ENCODE measurements at regions not wholly inside any gene's neighbourhood (a gene's known extent, or its start where the extent isn't known, plus 50 kb on each side); places are given as distances from the start of the nearest gene placed in this dataset.

DNA sequence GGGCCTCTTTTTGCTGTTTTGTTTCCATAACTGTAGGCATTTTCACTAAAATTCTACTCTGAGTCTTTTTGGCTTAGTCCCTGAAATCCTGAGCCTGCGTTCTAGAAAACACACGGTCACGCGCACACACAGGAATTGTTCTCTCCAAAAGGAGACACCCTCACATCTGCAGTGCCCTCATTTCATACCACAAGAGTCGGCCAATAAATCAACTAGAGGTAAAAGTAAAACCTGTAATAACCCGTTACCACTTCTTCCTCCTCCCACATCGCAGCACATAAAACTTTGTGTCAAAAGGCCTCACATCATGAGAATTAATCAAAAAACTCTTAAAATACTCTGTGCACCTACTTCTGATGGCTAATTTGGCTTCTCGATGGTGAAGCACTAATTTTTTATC is 133.3 kb upstream of the MGMT start:
- H3K36me3 ChIP-seq (ENCODE audit: control insufficient read depth in 3 of 3, insufficient read depth in 3 of 3, low read length in 3 of 3), result no peaks in the 10 kb centered on the region
- H3K9me3 ChIP-seq (ENCODE audit: control insufficient read depth in 3 of 3, low read length in 3 of 3), result no peaks in the 10 kb centered on the region
- peaks cover 0 to 4% (median 2%) of the 10 kb centered on the region in 3 donors for H3K4me1 ChIP-seq (ENCODE audit: control insufficient read depth in 3 of 3, insufficient read depth in 3 of 3, low read length in 3 of 3)
- no peak overlapping the region for H3K27ac ChIP-seq (ENCODE audit: low read depth, low read length)
- H3K4me3 ChIP-seq (ENCODE audit: low read length in 3 of 3), result no peak overlapping the region
- H3K27me3 ChIP-seq (ENCODE audit: control insufficient read depth in 3 of 3, insufficient read depth in 3 of 3, low read length in 3 of 3), result peaks cover 0 to 5% (median 0%) of the 10 kb centered on the region in 3 donors
- H3K9ac ChIP-seq (ENCODE audit: low read depth in 1 of 3, low read length in 3 of 3), result no peak overlapping the region

- Histone ChIP-seq H3K4me1 (ENCODE audit: control insufficient read depth in 3 of 3, insufficient read depth in 3 of 3, low read length in 3 of 3) (peaks cover 0 to 4% (median 2%) of the 10 kb centered on the region in 3 donors), H3K9me3 (ENCODE audit: control insufficient read depth in 3 of 3, low read length in 3 of 3) (no peaks in the 10 kb centered on the region), H3K4me3 (ENCODE audit: low read length in 3 of 3) (no peak overlapping the region), H3K9ac (ENCODE audit: low read depth in 1 of 3, low read length in 3 of 3) (no peak overlapping the region), H3K36me3 (ENCODE audit: control insufficient read depth in 3 of 3, insufficient read depth in 3 of 3, low read length in 3 of 3) (no peaks in the 10 kb centered on the region), H3K27ac (ENCODE audit: low read depth, low read length) (no peak overlapping the region), H3K27me3 (ENCODE audit: control insufficient read depth in 3 of 3, insufficient read depth in 3 of 3, low read length in 3 of 3) (peaks cover 0 to 5% (median 0%) of the 10 kb centered on the region in 3 donors)
These were observed 132.8 kb upstream of the MGMT start for GRCh38 chr10:129334266-129334665.

DNA sequence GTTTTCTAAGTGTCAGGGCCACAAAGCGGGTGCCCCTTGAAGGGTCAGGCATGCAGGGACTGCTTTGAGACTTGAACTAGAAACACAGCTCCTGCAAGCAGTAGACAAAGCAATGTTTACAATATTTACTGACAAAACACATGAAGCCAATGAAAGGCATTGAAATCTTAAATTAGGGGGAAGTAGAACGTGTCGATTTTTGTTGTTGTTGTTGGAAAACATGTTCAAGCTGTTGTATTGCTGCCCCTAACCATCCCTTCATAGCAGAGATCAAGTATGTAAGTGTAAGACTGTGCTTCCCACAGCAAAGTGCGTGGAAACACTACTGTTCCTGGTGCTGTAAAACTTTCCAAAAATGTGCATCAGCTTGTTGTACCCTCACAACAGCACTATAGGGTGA is 131.6 kb upstream of the MGMT start:
- no peak overlapping the region for H3K27ac ChIP-seq (ENCODE audit: low read depth, low read length)

DNA sequence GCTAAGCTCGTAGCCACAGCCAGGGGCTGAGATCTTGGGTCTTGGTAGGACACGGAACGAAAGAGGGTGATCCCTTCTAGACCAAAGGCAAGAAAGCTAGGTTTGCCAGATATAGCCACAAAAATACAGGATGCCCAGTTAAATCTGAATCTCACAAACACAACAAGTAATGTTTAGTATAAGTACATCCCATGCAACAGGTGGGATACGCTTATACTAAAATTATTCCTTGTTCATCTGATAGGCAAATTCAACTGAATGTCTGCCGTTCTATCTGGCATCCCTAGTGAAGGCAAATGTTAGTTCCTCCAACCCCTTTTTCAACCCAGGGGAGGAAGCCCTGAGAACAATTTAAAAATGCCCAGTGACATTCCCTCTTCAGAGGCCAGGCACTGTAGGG is 131.1 kb upstream of the MGMT start:
- Histone ChIP-seq H3K9ac (ENCODE audit: low read depth in 1 of 3, low read length in 3 of 3) (no peak overlapping the region), H3K27ac (ENCODE audit: low read depth, low read length) (no peak overlapping the region), H3K27me3 (ENCODE audit: control insufficient read depth in 3 of 3, insufficient read depth in 3 of 3, low read length in 3 of 3) (peaks cover 0 to 5% (median 0%) of the 10 kb centered on the region in 3 donors), H3K36me3 (ENCODE audit: control insufficient read depth in 3 of 3, insufficient read depth in 3 of 3, low read length in 3 of 3) (no peaks in the 10 kb centered on the region), H3K4me3 (ENCODE audit: low read length in 3 of 3) (no peak overlapping the region), H3K9me3 (ENCODE audit: control insufficient read depth in 3 of 3, low read length in 3 of 3) (no peaks in the 10 kb centered on the region), H3K4me1 (ENCODE audit: control insufficient read depth in 3 of 3, insufficient read depth in 3 of 3, low read length in 3 of 3) (peaks cover 0 to 4% (median 2%) of the 10 kb centered on the region in 3 donors)

More for the DNA sequence above, 131.6 kb upstream of the MGMT start:
- Histone ChIP-seq H3K9me3 (ENCODE audit: control insufficient read depth in 3 of 3, low read length in 3 of 3) (no peaks in the 10 kb centered on the region), H3K9ac (ENCODE audit: low read depth in 1 of 3, low read length in 3 of 3) (no peak overlapping the region), H3K27me3 (ENCODE audit: control insufficient read depth in 3 of 3, insufficient read depth in 3 of 3, low read length in 3 of 3) (peaks cover 0 to 5% (median 0%) of the 10 kb centered on the region in 3 donors), H3K4me3 (ENCODE audit: low read length in 3 of 3) (no peak overlapping the region), H3K36me3 (ENCODE audit: control insufficient read depth in 3 of 3, insufficient read depth in 3 of 3, low read length in 3 of 3) (no peaks in the 10 kb centered on the region), H3K4me1 (ENCODE audit: control insufficient read depth in 3 of 3, insufficient read depth in 3 of 3, low read length in 3 of 3) (peaks cover 0 to 4% (median 2%) of the 10 kb centered on the region in 3 donors)

GRCh38 chr10:129339191-129339590 is 127.8 kb upstream of the MGMT start:
- Histone ChIP-seq H3K4me1 (ENCODE audit: control insufficient read depth in 3 of 3, insufficient read depth in 3 of 3, low read length in 3 of 3) (peaks cover 0 to 4% (median 2%) of the 10 kb centered on the region in 3 donors), H3K9ac (ENCODE audit: low read depth in 1 of 3, low read length in 3 of 3) (no peak overlapping the region), H3K27ac (ENCODE audit: low read depth, low read length) (no peak overlapping the region), H3K9me3 (ENCODE audit: control insufficient read depth in 3 of 3, low read length in 3 of 3) (no peaks in the 10 kb centered on the region), H3K4me3 (ENCODE audit: low read length in 3 of 3) (no peak overlapping the region), H3K27me3 (ENCODE audit: control insufficient read depth in 3 of 3, insufficient read depth in 3 of 3, low read length in 3 of 3) (no peaks in the 10 kb centered on the region), H3K36me3 (ENCODE audit: control insufficient read depth in 3 of 3, insufficient read depth in 3 of 3, low read length in 3 of 3) (no peaks in the 10 kb centered on the region)

DNA sequence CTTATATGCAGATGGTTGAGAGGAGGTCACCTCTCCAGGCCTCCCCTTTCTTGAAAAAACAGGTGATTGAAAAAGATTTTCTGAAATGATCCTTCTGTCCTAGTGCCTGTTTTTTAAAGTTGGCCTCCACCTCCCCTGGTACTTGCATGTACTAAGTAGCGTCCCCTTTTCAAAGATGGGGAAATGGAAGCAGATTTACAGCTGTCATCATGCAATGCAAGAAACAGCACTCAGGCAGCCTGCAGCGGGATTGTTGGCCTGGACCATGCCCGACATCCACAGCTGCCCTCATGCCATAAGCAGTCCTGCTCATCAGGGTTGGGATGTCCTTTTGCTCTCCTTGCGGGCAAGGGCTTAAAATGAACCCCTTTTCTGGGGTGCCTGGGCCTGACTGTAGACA is 127.2 kb upstream of the MGMT start:
- Histone ChIP-seq H3K4me3 (ENCODE audit: low read length in 3 of 3) (no peak overlapping the region), H3K9ac (ENCODE audit: low read depth in 1 of 3, low read length in 3 of 3) (no peak overlapping the region), H3K27me3 (ENCODE audit: control insufficient read depth in 3 of 3, insufficient read depth in 3 of 3, low read length in 3 of 3) (no peaks in the 10 kb centered on the region), H3K36me3 (ENCODE audit: control insufficient read depth in 3 of 3, insufficient read depth in 3 of 3, low read length in 3 of 3) (no peaks in the 10 kb centered on the region), H3K27ac (ENCODE audit: low read depth, low read length) (no peak overlapping the region), H3K4me1 (ENCODE audit: control insufficient read depth in 3 of 3, insufficient read depth in 3 of 3, low read length in 3 of 3) (peaks cover 0 to 4% (median 2%) of the 10 kb centered on the region in 3 donors), H3K9me3 (ENCODE audit: control insufficient read depth in 3 of 3, low read length in 3 of 3) (no peaks in the 10 kb centered on the region)

DNA sequence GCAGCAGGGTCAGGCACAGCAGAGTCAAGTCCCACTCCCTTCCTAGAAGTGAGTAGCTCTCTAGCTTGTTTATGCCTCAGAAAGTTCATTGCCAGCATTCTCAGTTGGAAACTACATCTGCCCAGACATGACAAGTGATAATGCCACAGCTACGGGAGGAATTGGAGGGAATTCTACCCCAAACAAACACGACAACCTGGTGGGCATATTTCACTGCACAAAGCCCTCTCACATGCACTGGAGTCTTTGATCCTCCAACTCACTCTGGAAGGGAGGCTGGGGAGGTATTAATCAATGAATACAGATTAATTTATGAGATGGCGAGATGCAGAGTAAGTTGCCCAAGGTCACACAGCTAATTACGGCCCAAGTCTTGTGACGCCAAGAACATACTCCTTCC is 126.0 kb upstream of the MGMT start:
- H3K9me3 ChIP-seq (ENCODE audit: control insufficient read depth in 3 of 3, low read length in 3 of 3), result no peaks in the 10 kb centered on the region
- H3K4me1 ChIP-seq (ENCODE audit: control insufficient read depth in 3 of 3, insufficient read depth in 3 of 3, low read length in 3 of 3), result peaks cover 0 to 4% (median 2%) of the 10 kb centered on the region in 3 donors
- peaks cover 0 to 3% (median 0%) of the 10 kb centered on the region in 3 donors for H3K27me3 ChIP-seq (ENCODE audit: control insufficient read depth in 3 of 3, insufficient read depth in 3 of 3, low read length in 3 of 3)

GRCh38 chr10:129342385-129342784 is 124.7 kb upstream of the MGMT start:
- H3K9ac ChIP-seq (ENCODE audit: low read depth in 1 of 3, low read length in 3 of 3), result no peak overlapping the region
- no peaks in the 10 kb centered on the region for H3K9me3 ChIP-seq (ENCODE audit: control insufficient read depth in 3 of 3, low read length in 3 of 3)
- H3K27me3 ChIP-seq (ENCODE audit: control insufficient read depth in 3 of 3, insufficient read depth in 3 of 3, low read length in 3 of 3), result peaks cover 0 to 7% (median 0%) of the 10 kb centered on the region in 3 donors
- H3K36me3 ChIP-seq (ENCODE audit: control insufficient read depth in 3 of 3, insufficient read depth in 3 of 3, low read length in 3 of 3), result no peaks in the 10 kb centered on the region
- no peak overlapping the region for H3K4me3 ChIP-seq (ENCODE audit: low read length in 3 of 3)
- no peak overlapping the region for H3K27ac ChIP-seq (ENCODE audit: low read depth, low read length)
- H3K4me1 ChIP-seq (ENCODE audit: control insufficient read depth in 3 of 3, insufficient read depth in 3 of 3, low read length in 3 of 3), result peaks cover 0 to 2% (median under 1%) of the 10 kb centered on the region in 3 donors

More for the DNA sequence above, 126.0 kb upstream of the MGMT start:
- Histone ChIP-seq H3K9ac (ENCODE audit: low read depth in 1 of 3, low read length in 3 of 3) (no peak overlapping the region), H3K36me3 (ENCODE audit: control insufficient read depth in 3 of 3, insufficient read depth in 3 of 3, low read length in 3 of 3) (no peaks in the 10 kb centered on the region), H3K4me3 (ENCODE audit: low read length in 3 of 3) (no peak overlapping the region), H3K27ac (ENCODE audit: low read depth, low read length) (no peak overlapping the region)

GRCh38 chr10:129343141-129343540 is 123.9 kb upstream of the MGMT start:
- H3K9ac ChIP-seq (ENCODE audit: low read depth in 1 of 3, low read length in 3 of 3), result no peak overlapping the region
- no peak overlapping the region for H3K27ac ChIP-seq (ENCODE audit: low read depth, low read length)
- H3K4me1 ChIP-seq (ENCODE audit: control insufficient read depth in 3 of 3, insufficient read depth in 3 of 3, low read length in 3 of 3), result no peaks in the 10 kb centered on the region
- H3K9me3 ChIP-seq (ENCODE audit: control insufficient read depth in 3 of 3, low read length in 3 of 3), result no peaks in the 10 kb centered on the region
- H3K4me3 ChIP-seq (ENCODE audit: low read length in 3 of 3), result no peak overlapping the region
- no peaks in the 10 kb centered on the region for H3K36me3 ChIP-seq (ENCODE audit: control insufficient read depth in 3 of 3, insufficient read depth in 3 of 3, low read length in 3 of 3)
- H3K27me3 ChIP-seq (ENCODE audit: control insufficient read depth in 3 of 3, insufficient read depth in 3 of 3, low read length in 3 of 3), result peaks cover 0 to 7% (median 0%) of the 10 kb centered on the region in 3 donors

DNA sequence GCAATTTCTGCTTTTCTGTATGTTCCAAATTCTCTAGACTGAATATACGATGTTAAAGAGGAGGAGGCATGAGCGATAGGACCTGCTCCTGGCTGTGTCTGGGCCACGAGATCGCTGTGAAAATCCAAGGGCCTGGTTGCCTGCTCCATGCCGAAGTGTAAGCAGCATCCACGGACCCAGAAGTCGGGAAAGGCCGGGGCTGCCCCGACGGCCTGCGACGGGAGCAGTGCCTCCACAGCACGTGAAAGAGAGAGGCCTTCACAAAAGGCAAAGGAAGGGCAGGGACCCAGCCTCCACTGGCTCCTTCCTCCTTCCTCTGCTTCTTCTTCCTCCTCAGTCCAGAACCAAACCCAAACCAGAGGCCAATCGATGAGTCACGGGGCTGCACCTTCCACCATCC is 122.9 kb upstream of the MGMT start:
- H3K9me3 ChIP-seq (ENCODE audit: control insufficient read depth in 3 of 3, low read length in 3 of 3), result no peaks in the 10 kb centered on the region
- H3K4me3 ChIP-seq (ENCODE audit: low read length in 3 of 3), result no peak overlapping the region
- H3K27ac ChIP-seq (ENCODE audit: low read depth, low read length), result no peak overlapping the region
- H3K27me3 ChIP-seq (ENCODE audit: control insufficient read depth in 3 of 3, insufficient read depth in 3 of 3, low read length in 3 of 3), result peaks cover 0 to 7% (median 0%) of the 10 kb centered on the region in 3 donors
- no peaks in the 10 kb centered on the region for H3K36me3 ChIP-seq (ENCODE audit: control insufficient read depth in 3 of 3, insufficient read depth in 3 of 3, low read length in 3 of 3)
- H3K9ac ChIP-seq (ENCODE audit: low read depth in 1 of 3, low read length in 3 of 3), result no peak overlapping the region
- no peaks in the 10 kb centered on the region for H3K4me1 ChIP-seq (ENCODE audit: control insufficient read depth in 3 of 3, insufficient read depth in 3 of 3, low read length in 3 of 3)

Measured in skeletal muscle tissue (tissue), 3 donors.